GM23338 (cell line): ENCODE measurements at regions not wholly inside any gene's neighbourhood (a gene's known extent, or its start where the extent isn't known, plus 50 kb on each side); places are given as distances from the start of the nearest gene placed in this dataset.

Experiments used
- ATAC-seq: fragments of 200-7000 bp; cut with Tn5 transposase; 3 replicates; pipeline ENCODE4 v1.9.1; 2020
- DNase-seq: peaks from one replicate; pipeline ENCODE4 v3.0.0-alpha.2; 2015; ENCODE audit warnings: low spot score
- H2AFZ ChIP-seq: fragments of 200-600 bp; sonication (generic); 2 replicates; pipeline ENCODE4 v1.8.0; 2016; ENCODE audit warnings: antibody characterized with exemption, mild to moderate bottlenecking, moderate library complexity
- H3F3A ChIP-seq: fragments of 200-600 bp; sonication (generic); replicated peaks from 2 replicates; pipeline ENCODE4 v1.8.0; 2017; ENCODE audit warnings: antibody characterized with exemption, mixed run types, low read depth
- H3K27ac ChIP-seq: fragments of 200-600 bp; sonication (generic); 2 replicates; pipeline ENCODE4 v1.6.1; 2016; ENCODE audit warnings: low read depth
- H3K27me3 ChIP-seq: fragments of 200-600 bp; sonication (generic); 2 replicates; pipeline ENCODE4 v1.8.0; 2016; ENCODE audit warnings: mild to moderate bottlenecking, mixed run types, moderate library complexity; ENCODE audit not compliant: insufficient read depth
- H3K36me3 ChIP-seq: fragments of 200-600 bp; sonication (generic); 2 replicates; pipeline ENCODE4 v1.8.0; 2016; ENCODE audit warnings: mild to moderate bottlenecking; ENCODE audit not compliant: insufficient read depth
- H3K4me1 ChIP-seq: fragments of 200-600 bp; sonication (generic); 2 replicates; pipeline ENCODE4 v1.8.0; 2016; ENCODE audit warnings: mild to moderate bottlenecking, moderate library complexity; ENCODE audit not compliant: insufficient read depth
- H3K4me2 ChIP-seq: fragments of 200-600 bp; sonication (generic); 2 replicates; pipeline ENCODE4 v1.7.1; 2017; ENCODE audit warnings: mixed run types
- H3K4me3 ChIP-seq: fragments of 200-600 bp; sonication (generic); 2 replicates; pipeline ENCODE4 v1.6.1; 2016; ENCODE audit warnings: mixed run types
- H3K79me2 ChIP-seq: fragments of 200-600 bp; sonication (generic); replicated peaks from 2 replicates; pipeline ENCODE4 v1.8.0; 2017; ENCODE audit warnings: mild to moderate bottlenecking; ENCODE audit not compliant: insufficient read depth
- H3K9me2 ChIP-seq: fragments of 200-600 bp; sonication (generic); 2 replicates; pipeline ENCODE4 v1.8.0; 2017; ENCODE audit not compliant: insufficient read depth
- H4K20me1 ChIP-seq: fragments of 200-600 bp; sonication (generic); replicated peaks from 2 replicates; pipeline ENCODE4 v1.8.0; 2017; ENCODE audit warnings: mild to moderate bottlenecking; ENCODE audit not compliant: insufficient read depth
- H3K27ac Mint-ChIP-seq: 2 replicates; pipeline ENCODE4 v1.8.0; 2020; ENCODE audit warnings: inconsistent platforms, mild to moderate bottlenecking, moderate library complexity, mixed read lengths
- H3K27me3 Mint-ChIP-seq: 3 replicates; pipeline ENCODE4 v1.8.0; 2022; ENCODE audit warnings: low read depth, mild to moderate bottlenecking, moderate library complexity, mixed read lengths, inconsistent platforms; ENCODE audit not compliant: insufficient read depth, poor library complexity
- H3K36me3 Mint-ChIP-seq: 3 replicates; pipeline ENCODE4 v1.8.0; 2021; ENCODE audit warnings: low read depth, mild to moderate bottlenecking, inconsistent platforms, moderate library complexity, mixed read lengths
- H3K4me1 Mint-ChIP-seq: 3 replicates; pipeline ENCODE4 v1.8.0; 2020; ENCODE audit warnings: mild to moderate bottlenecking, inconsistent platforms, mixed read lengths
- H3K4me3 Mint-ChIP-seq: 3 replicates; pipeline ENCODE4 v1.8.0; 2021; ENCODE audit warnings: moderate library complexity, mild to moderate bottlenecking, inconsistent platforms, mixed read lengths
- H3K9me3 Mint-ChIP-seq: 3 replicates; pipeline ENCODE4 v1.8.0; 2020; ENCODE audit warnings: moderate library complexity, mild to moderate bottlenecking, inconsistent platforms, mixed read lengths
- CREB1 ChIP-seq: fragments of 250-450 bp; sonication (Bioruptor Pico); IDR thresholded peaks from 2 replicates; pipeline ENCODE4 v1.5.0; 2020; ENCODE audit warnings: low read depth, mild to moderate bottlenecking, moderate library complexity
- CTCF ChIP-seq, 2 experiments: fragments of 200-600 bp in 1 of 2; sonication (generic) in 1 of 2; conservative IDR thresholded peaks; 2 replicates each; pipeline versions ENCODE4 v1.5.1 to v1.6.1; 2016 to 2017; ENCODE audit warnings: antibody characterized with exemption in 2 of 2, low read depth in 2 of 2, mild to moderate bottlenecking in 2 of 2, moderate library complexity in 1 of 2
- ETS1 ChIP-seq: IDR thresholded peaks from 2 replicates; pipeline ENCODE4 v1.6.1; 2016; ENCODE audit warnings: antibody characterized with exemption
- EZH2 ChIP-seq: fragments of 200-600 bp; sonication (generic); IDR thresholded peaks from one replicate; pipeline ENCODE4 v1.8.0; 2017; ENCODE audit warnings: antibody characterized with exemption, mild to moderate bottlenecking, low read depth; ENCODE audit not compliant: unreplicated experiment
- EZH2phosphoT487 ChIP-seq: fragments of 200-600 bp; sonication (generic); IDR thresholded peaks from one replicate; pipeline ENCODE4 v1.8.1; 2018; ENCODE audit warnings: antibody characterized with exemption; ENCODE audit not compliant: unreplicated experiment
- JUNB ChIP-seq: IDR thresholded peaks from one replicate; pipeline ENCODE4 v1.6.1; 2016; ENCODE audit warnings: antibody characterized with exemption; ENCODE audit not compliant: unreplicated experiment
- NANOG ChIP-seq: IDR thresholded peaks from 2 replicates; pipeline ENCODE4 v1.6.1; 2016; ENCODE audit warnings: antibody characterized with exemption, borderline replicate concordance
- POLR2AphosphoS5 ChIP-seq: IDR thresholded peaks from 2 replicates; pipeline ENCODE4 v1.6.1; 2016; ENCODE audit warnings: antibody characterized with exemption, low read depth
- REST ChIP-seq: IDR thresholded peaks from one replicate; pipeline ENCODE4 v1.6.1; 2018; ENCODE audit warnings: antibody characterized with exemption; ENCODE audit not compliant: unreplicated experiment
- STAT1 ChIP-seq: IDR thresholded peaks from one replicate; pipeline ENCODE4 v1.6.1; 2016; ENCODE audit warnings: antibody characterized with exemption; ENCODE audit not compliant: unreplicated experiment
- ZNF114 ChIP-seq: fragments of 250-450 bp; sonication (Bioruptor Pico); IDR thresholded peaks from 2 replicates; pipeline ENCODE4 v1.5.0; 2020; ENCODE audit warnings: mild to moderate bottlenecking, moderate library complexity
- ZNF331 ChIP-seq: fragments of 250-450 bp; sonication (Bioruptor Pico); IDR thresholded peaks from 2 replicates; pipeline ENCODE4 v1.5.0; 2020; ENCODE audit warnings: low read depth, mild to moderate bottlenecking, moderate library complexity
- ZNF462 ChIP-seq: fragments of 250-450 bp; sonication (Bioruptor Pico); IDR thresholded peaks from 2 replicates; pipeline ENCODE4 v1.5.0; 2020; ENCODE audit warnings: mild to moderate bottlenecking, moderate library complexity

GRCh38 chr6:45718131-45718530 is 297.5 kb downstream of the CLIC5 start:
- no peaks in the 10 kb centered on the region for H3K4me1 ChIP-seq
- H3K4me3 ChIP-seq: no peak overlapping the region
- no peaks in the 10 kb centered on the region for H3K27me3 ChIP-seq
- no peaks in the 10 kb centered on the region for H3K36me3 ChIP-seq
- no peak overlapping the region for H3K27ac ChIP-seq
- TF ChIP-seq CREB1 (CRISPR knock-in tag): no peak
- TF ChIP-seq NANOG: no peak
- TF ChIP-seq CTCF (conservative IDR thresholded peaks at IDR 0.05; ENCODE audit: low read depth in 2 of 2): no peak
- TF ChIP-seq ZNF331 (CRISPR knock-in tag): no peak
- no peak for TF ChIP-seq ZNF462 (CRISPR knock-in tag)
- no peak for TF ChIP-seq ZNF114 (CRISPR knock-in tag)
- no peak for TF ChIP-seq JUNB
- TF ChIP-seq REST: no peak
- TF ChIP-seq POLR2AphosphoS5: no peak
- TF ChIP-seq ETS1: no peak
- no peak for TF ChIP-seq STAT1
- TF ChIP-seq EZH2: no peak
- no peak for TF ChIP-seq EZH2phosphoT487
- no peaks in the 10 kb centered on the region for H3F3A ChIP-seq
- Mint-ChIP-seq H3K27ac (no peak overlapping the region), H3K9me3 (no peaks in the 10 kb centered on the region; the same call in 2 of the 3 replicates), H3K27me3 (no peaks in the 10 kb centered on the region), H3K36me3 (no peaks in the 10 kb centered on the region), H3K4me3 (no peak overlapping the region), H3K4me1 (peaks cover 8% of the 10 kb centered on the region; the same call in 2 of the 3 replicates)
- ATAC-seq: no peak
- H3K79me2 ChIP-seq: no peaks in the 10 kb centered on the region
- DNase-seq: no peak
- H3K4me2 ChIP-seq: no peak overlapping the region
- no peaks in the 10 kb centered on the region for H3K9me2 ChIP-seq
- no peak overlapping the region for H2AFZ ChIP-seq
- H4K20me1 ChIP-seq: no peaks in the 10 kb centered on the region
